K562 (cell line): ENCODE measurements at regions not wholly inside any gene's neighbourhood (a gene's known extent, or its start where the extent isn't known, plus 50 kb on each side); places are given as distances from the start of the nearest gene placed in this dataset.

Source experiments
- ATAC-seq: fragments of 200-7000 bp; cut with Tn5 transposase; 3 replicates; pipeline ENCODE4 v1.9.1; 2020; ENCODE audit warnings: moderate library complexity
- BruUV-seq: library from RNA; stranded (reverse); fragments of 400-500 nt; replicated peaks from 2 replicates; lab custom pipeline; 2021; lab: Mats Ljungman, UMichigan
- CTCF ChIA-PET: fragments of 300-600 bp; formaldehyde crosslinking; extraction: SDS; loops from one replicate; lab custom pipeline; 2021; ENCODE audit warnings: low intra/inter-chr PET ratio; lab: Yijun Ruan, JAX
- POLR2A ChIA-PET: fragments of 300-600, 350-650 bp; sonication (Branson Sonifier 250); formaldehyde crosslinking; extraction: SDS; loops from one replicate; lab custom pipeline; 2021; ENCODE audit warnings: antibody characterized with exemption, inconsistent platforms; lab: Yijun Ruan, JAX
- DNase-seq, 4 experiments: peaks; one replicate each; pipeline versions ENCODE4 v3.0.0 to v3.0.0-alpha.2; 2011 to 2018; ENCODE audit warnings: low spot score in 3 of 4, mixed read lengths in 3 of 4; ENCODE audit errors: extremely low read depth in 1 of 4
- FAIRE-seq: peaks from 2 replicates; lab custom pipeline; 2011; peaks lifted over from hg19 to GRCh38; lab: Jason Lieb, UNC
- H2AFZ ChIP-seq: 2 replicates; pipeline ENCODE4 v1.6.0; 2011; ENCODE audit warnings: low read depth, low read length, control low read depth, inconsistent platforms
- H3K27ac ChIP-seq: fragments of 200-600 bp; 3 replicates; pipeline ENCODE4 v1.8.0; 2011; ENCODE audit warnings: low read depth, mild to moderate bottlenecking, control low read depth, inconsistent platforms, low read length, moderate library complexity, mixed read lengths; ENCODE audit errors: extremely low read depth
- H3K27me3 ChIP-seq, 2 experiments: fragments of 300-600 bp in 1 of 2; 2 replicates in 1 of 2; 3 replicates in 1 of 2; pipeline versions ENCODE4 v1.6.0 to v1.8.0; 2011; ENCODE audit warnings: inconsistent platforms in 2 of 2, low read length in 2 of 2, mild to moderate bottlenecking in 1 of 2, mixed read lengths in 1 of 2, moderate library complexity in 1 of 2; ENCODE audit not compliant: control insufficient read depth in 2 of 2, insufficient read depth in 2 of 2
- H3K36me3 ChIP-seq: fragments of 300-600 bp; 3 replicates; pipeline ENCODE4 v1.8.0; 2011; ENCODE audit warnings: mild to moderate bottlenecking, low read length, inconsistent platforms; ENCODE audit not compliant: control insufficient read depth, insufficient read depth
- H3K4me1 ChIP-seq, 2 experiments: fragments of 200-600 bp in 1 of 2; replicated peaks in 1 of 2; 2 replicates in 1 of 2; 3 replicates in 1 of 2; pipeline versions ENCODE4 v1.5.1 to v1.8.0; 2011; ENCODE audit warnings: inconsistent platforms in 2 of 2, low read length in 2 of 2, mild to moderate bottlenecking in 1 of 2, mixed read lengths in 1 of 2, moderate library complexity in 1 of 2; ENCODE audit not compliant: control insufficient read depth in 2 of 2, insufficient read depth in 2 of 2
- H3K4me2 ChIP-seq: 2 replicates; pipeline ENCODE4 v1.6.1; 2011; ENCODE audit warnings: low read length, control low read depth, inconsistent platforms, mixed read lengths; ENCODE audit not compliant: insufficient read depth
- H3K4me3 ChIP-seq: fragments of 200-600 bp; sonication (generic), shearing (Covaris generic); 2 replicates; pipeline ENCODE4 v1.5.1; 2016; ENCODE audit warnings: control low read depth, inconsistent platforms
- H3K79me2 ChIP-seq: fragments of 200-600 bp; 3 replicates; pipeline ENCODE4 v1.8.0; 2011; ENCODE audit warnings: low read length, inconsistent platforms; ENCODE audit not compliant: control insufficient read depth, insufficient read depth
- H3K9ac ChIP-seq, 2 experiments: 2 replicates each; pipeline versions ENCODE4 v1.6.0 to v1.6.1; 2011; ENCODE audit warnings: low read depth in 2 of 2, low read length in 2 of 2, control low read depth in 1 of 2, inconsistent platforms in 1 of 2, mild to moderate bottlenecking in 1 of 2, mixed read lengths in 1 of 2; ENCODE audit not compliant: insufficient read depth in 1 of 2
- H3K9me1 ChIP-seq: one replicate; pipeline ENCODE4 v1.6.0; 2011; ENCODE audit warnings: inconsistent platforms, mild to moderate bottlenecking, low read length, moderate library complexity; ENCODE audit not compliant: control insufficient read depth, insufficient read depth
- H3K9me3 ChIP-seq: replicated peaks from 2 replicates; pipeline ENCODE4 v1.5.1; 2011; ENCODE audit warnings: low read depth, low read length, inconsistent platforms; ENCODE audit not compliant: control insufficient read depth, insufficient read depth
- H4K20me1 ChIP-seq: replicated peaks from 2 replicates; pipeline ENCODE4 v1.6.1; 2011; ENCODE audit warnings: low read length, inconsistent platforms, mixed read lengths; ENCODE audit not compliant: control insufficient read depth, insufficient read depth
- ARID1B ChIP-seq: fragments of 450-650 bp; IDR thresholded peaks from 2 replicates; pipeline ENCODE4 v1.6.1; 2016; ENCODE audit warnings: antibody characterized with exemption, mild to moderate bottlenecking, inconsistent platforms
- FOXA3 ChIP-seq, 2 experiments: fragments of 450-650 bp in 1 of 2; sonication (generic) in 1 of 2; formaldehyde crosslinking; IDR thresholded peaks in 1 of 2; conservative IDR thresholded peaks in 1 of 2; 2 replicates each; pipeline versions ENCODE4 v1.4.0 to v1.8.0; 2020 to 2022; ENCODE audit warnings: mild to moderate bottlenecking in 2 of 2, missing genetic modification reagents in 1 of 2
- MBD1 ChIP-seq: fragments of 250-450 bp; sonication (Bioruptor Pico); IDR thresholded peaks from 2 replicates; pipeline ENCODE4 v1.8.0; 2022; ENCODE audit warnings: inconsistent platforms
- NCOA6 ChIP-seq: fragments of 450-650 bp; IDR thresholded peaks from 2 replicates; pipeline ENCODE4 v1.6.1; 2017; ENCODE audit warnings: mild to moderate bottlenecking
- RBM39 ChIP-seq: fragments of 200-400 bp; formaldehyde crosslinking; optimal IDR thresholded peaks from 2 replicates; pipeline ENCODE3; 2018; ENCODE audit warnings: low read depth, low read length
- SETDB1 ChIP-seq: IDR thresholded peaks from one replicate; pipeline ENCODE4 v1.6.1; 2012; ENCODE audit warnings: low read length, control low read depth, inconsistent platforms
- TBP ChIP-seq: optimal IDR thresholded peaks from 2 replicates; pipeline ENCODE3; 2011; ENCODE audit warnings: low read depth, low read length, improper control_type of control experiment
- TCFL5 ChIP-seq: fragments of 250-450 bp; sonication (Bioruptor Pico); conservative IDR thresholded peaks from 2 replicates; pipeline ENCODE4 v1.6.1; 2021; ENCODE audit warnings: mild to moderate bottlenecking, moderate library complexity, matching md5 sums
- ZNF143 ChIP-seq: sonication (generic); formaldehyde crosslinking; IDR thresholded peaks from 2 replicates; pipeline ENCODE4 v1.9.0; 2022; ENCODE audit warnings: mild to moderate bottlenecking, missing genetic modification reagents
- ZNF436 ChIP-seq: fragments of 250-450, 450-650 bp; sonication (Bioruptor Pico); formaldehyde crosslinking; IDR thresholded peaks from 2 replicates; pipeline ENCODE4 v1.7.0; 2020; ENCODE audit warnings: mild to moderate bottlenecking
- ZNF77 ChIP-seq: fragments of 250-450 bp; sonication (Bioruptor Pico); IDR thresholded peaks from 2 replicates; pipeline ENCODE4 v1.5.0; 2020
- WGBS: fragments of 100-300 bp; shearing (Covaris generic); methylation state at CpG from one replicate; pipeline ENCODE4 v1.1.6; 2016; ENCODE audit warnings: low coverage, mixed read lengths; ENCODE audit not compliant: insufficient coverage; ENCODE audit errors: missing lambda C conversion rate; 5-methylcytosine and 5-hydroxymethylcytosine counted together
- in situ Hi-C: fragments of 300-500 bp; cut with MboI; formaldehyde crosslinking; loops from 4 replicates; pipeline ENCODE4 v1.15.0; 2018; ENCODE audit warnings: inconsistent platforms, mixed read lengths
- intact Hi-C: fragments of 100-400 bp; cut with micrococcal nuclease; formaldehyde crosslinking; loops from 2 replicates; pipeline ENCODE4 v1.14.2; 2022

DNA sequence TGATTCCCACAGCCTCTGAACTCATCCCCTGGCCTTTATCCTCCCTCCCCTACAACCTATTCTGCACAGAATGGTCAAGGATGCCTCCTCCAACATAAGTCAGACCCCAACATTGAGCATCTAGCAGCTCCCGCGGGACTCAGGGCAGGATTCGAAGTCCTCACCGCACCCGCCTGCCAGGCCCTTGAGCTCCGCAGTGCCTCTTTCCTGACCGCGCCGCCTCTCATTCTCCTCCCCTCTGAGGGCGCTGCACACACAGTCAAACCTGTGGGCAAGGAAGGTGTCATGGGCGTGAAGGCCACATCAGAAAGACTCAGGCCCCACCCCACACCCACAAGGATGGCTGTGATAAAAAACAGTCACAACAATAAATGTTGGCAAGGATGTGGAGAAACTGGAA lies 84.1 kb downstream of the CPZ start:
- Histone ChIP-seq H3K27me3 (peaks cover 0 to 24% of the 10 kb centered on the region in 2 experiments; a peak in 1 of 5 replicates), H3K27ac (no peak overlapping the region), H3K4me1 (no peaks in the 10 kb centered on the region), H3K36me3 (no peaks in the 10 kb centered on the region), H3K9me1 (no peaks in the 10 kb centered on the region), H3K9me3 (no peaks in the 10 kb centered on the region), H3K9ac (no peak overlapping the region), H3K4me3 (no peak overlapping the region), H4K20me1 (no peaks in the 10 kb centered on the region; the same call in 1 of the 2 replicates), H2AFZ (no peak overlapping the region), H3K79me2 (no peaks in the 10 kb centered on the region), H3K4me2 (no peak overlapping the region)
- POLR2A ChIA-PET = no interaction called here
- no peak for TF ChIP-seq ARID1B
- TF ChIP-seq FOXA3 (CRISPR knock-in tag; conservative IDR thresholded peaks at IDR 0.05 in 1 of 2, IDR thresholded peaks at IDR 0.05 in 1 of 2) = no peak
- TF ChIP-seq ZNF143 (CRISPR knock-in tag) = no peak
- TF ChIP-seq RBM39 = no peak
- no peak for TF ChIP-seq TBP
- TF ChIP-seq ZNF436 = no peak
- no peak for TF ChIP-seq TCFL5 (CRISPR knock-in tag)
- no peak for TF ChIP-seq NCOA6
- no peak for TF ChIP-seq MBD1 (CRISPR knock-in tag)
- no peak for TF ChIP-seq SETDB1
- TF ChIP-seq ZNF77 (CRISPR knock-in tag) = no peak
- DNase-seq (no peak), ATAC-seq (no peak), FAIRE-seq (no peak)
- WGBS = 0% methylated on average over 11 of the region's 11 CpGs
- no TSS peak for BruUV-seq
- in situ Hi-C loops = no loop called here
- intact Hi-C loops = no loop called here
- CTCF ChIA-PET = no interaction called here
